BJ (cell line): ENCODE measurements at regions not wholly inside any gene's neighbourhood (a gene's known extent, or its start where the extent isn't known, plus 50 kb on each side); places are given as distances from the start of the nearest gene placed in this dataset.

Experiments used
- CTCF ChIA-PET: fragments of 350-600 bp; formaldehyde crosslinking; extraction: SDS; loops from one replicate; lab custom pipeline; 2021; ENCODE audit warnings: antibody characterized with exemption, inconsistent platforms; lab: Yijun Ruan, JAX
- POLR2A ChIA-PET: fragments of 300-600 bp; sonication (Branson Sonifier 250); formaldehyde crosslinking; extraction: SDS; loops from one replicate; lab custom pipeline; 2021; ENCODE audit warnings: antibody characterized with exemption; lab: Charles Lee
- DNase-seq: peaks from one replicate; pipeline ENCODE4 v3.0.0-alpha.2; 2011; ENCODE audit warnings: low read depth
- H3K27me3 ChIP-seq: 2 replicates; pipeline ENCODE4 v1.6.0; 2011; ENCODE audit warnings: low read length; ENCODE audit not compliant: control insufficient read depth, insufficient read depth
- H3K36me3 ChIP-seq: 2 replicates; pipeline ENCODE4 v1.5.1; 2011; ENCODE audit warnings: low read length; ENCODE audit not compliant: control insufficient read depth, insufficient read depth
- H3K4me3 ChIP-seq: 2 replicates; pipeline ENCODE4 v1.5.1; 2011; ENCODE audit warnings: low read depth, mild to moderate bottlenecking, control low read depth, low read length
- CTCF ChIP-seq: IDR thresholded peaks from 2 replicates; pipeline ENCODE4 v1.5.1; 2011; ENCODE audit warnings: low read depth, mild to moderate bottlenecking, control low read depth, inconsistent platforms, low read length, moderate library complexity; ENCODE audit not compliant: insufficient read depth

GRCh38 chr13:76516013-76516412 is 370.2 kb downstream of the KCTD12 start:
- Histone ChIP-seq H3K36me3 (no peaks in the 10 kb centered on the region), H3K4me3 (no peak overlapping the region), H3K27me3 (no peaks in the 10 kb centered on the region)
- peak; percentile 46 for DNase-seq
- no peak for TF ChIP-seq CTCF
- POLR2A ChIA-PET: no interaction called here
- CTCF ChIA-PET: interaction anchor here (0.7 to 0.9 kb wide), 2 partner anchors 12 to 388 kb away, joined by 3 read pairs; no protein-coding TSS in a partner anchor

- peak; percentile 63 for DNase-seq
- ChIA-PET POLR2A (no interaction called here), CTCF (no interaction called here)
- Histone ChIP-seq H3K27me3 (no peaks in the 10 kb centered on the region), H3K36me3 (no peaks in the 10 kb centered on the region), H3K4me3 (no peak overlapping the region)
- no peak for TF ChIP-seq CTCF
Measured at GRCh38 chr13:76512721-76513145, 373.5 kb downstream of the KCTD12 start.

- no peaks in the 10 kb centered on the region for H3K36me3 ChIP-seq
- no peak for TF ChIP-seq CTCF
- peaks cover 12% of the 10 kb centered on the region for H3K27me3 ChIP-seq
- ChIA-PET POLR2A (no interaction called here), CTCF (interaction anchor here (0.9 kb wide), 1 partner anchor 33 kb away, joined by 3 read pairs; no protein-coding TSS in a partner anchor)
- no peak overlapping the region for H3K4me3 ChIP-seq
- DNase-seq: no peak
Measured at GRCh38 chr13:76505437-76505836, 380.8 kb downstream of the KCTD12 start.

- ChIA-PET CTCF (no interaction called here), POLR2A (no interaction called here)
- Histone ChIP-seq H3K27me3 (peaks cover 12% of the 10 kb centered on the region), H3K36me3 (no peaks in the 10 kb centered on the region), H3K4me3 (no peak overlapping the region)
- no peak for TF ChIP-seq CTCF
- DNase-seq: no peak
Measured at GRCh38 chr13:76503766-76504165, 382.4 kb downstream of the KCTD12 start.

- CTCF ChIA-PET: interaction anchor here (1.0 kb wide), 1 partner anchor 10 kb away, joined by 5 read pairs; no protein-coding TSS in a partner anchor
- DNase-seq: no peak
- Histone ChIP-seq H3K27me3 (peaks cover 12% of the 10 kb centered on the region), H3K36me3 (no peaks in the 10 kb centered on the region), H3K4me3 (no peak overlapping the region)
- POLR2A ChIA-PET: no interaction called here
- no peak for TF ChIP-seq CTCF
Measured at GRCh38 chr13:76503291-76503690, 382.9 kb downstream of the KCTD12 start.
